ENCODE measurements at regions not wholly inside any gene's neighbourhood (a gene's known extent, or its start where the extent isn't known, plus 50 kb on each side); places are given as distances from the start of the nearest gene placed in this dataset.

DNA sequence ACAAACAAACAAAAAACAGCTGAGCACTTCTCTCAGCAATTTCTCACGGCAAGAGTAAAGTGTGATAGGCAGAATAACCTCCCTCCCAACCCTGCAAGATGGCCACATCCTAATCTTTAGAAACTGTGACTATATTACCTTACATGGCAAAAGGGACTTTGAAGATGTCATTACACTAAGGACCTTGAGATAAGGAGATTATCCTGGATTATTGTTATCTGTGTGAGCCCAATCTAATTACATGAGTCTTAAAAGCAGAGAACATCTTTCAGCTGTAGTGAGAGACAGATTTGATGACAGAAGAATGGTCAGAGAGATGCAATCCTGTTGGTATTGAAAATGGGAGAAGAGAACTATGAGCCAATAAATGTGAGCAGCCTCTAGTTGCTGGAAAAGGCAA lies 347.9 kb downstream of the CDH9 start:
- ATAC-seq: no peak
- Histone ChIP-seq H3K27ac (no peak overlapping the region), H3K4me1 (no peaks in the 10 kb centered on the region), H3K4me3 (no peak overlapping the region), H3K36me3 (no peaks in the 10 kb centered on the region), H3K9me3 (no peaks in the 10 kb centered on the region), H3K27me3 (no peaks in the 10 kb centered on the region)
- TF ChIP-seq, protein P1, sequence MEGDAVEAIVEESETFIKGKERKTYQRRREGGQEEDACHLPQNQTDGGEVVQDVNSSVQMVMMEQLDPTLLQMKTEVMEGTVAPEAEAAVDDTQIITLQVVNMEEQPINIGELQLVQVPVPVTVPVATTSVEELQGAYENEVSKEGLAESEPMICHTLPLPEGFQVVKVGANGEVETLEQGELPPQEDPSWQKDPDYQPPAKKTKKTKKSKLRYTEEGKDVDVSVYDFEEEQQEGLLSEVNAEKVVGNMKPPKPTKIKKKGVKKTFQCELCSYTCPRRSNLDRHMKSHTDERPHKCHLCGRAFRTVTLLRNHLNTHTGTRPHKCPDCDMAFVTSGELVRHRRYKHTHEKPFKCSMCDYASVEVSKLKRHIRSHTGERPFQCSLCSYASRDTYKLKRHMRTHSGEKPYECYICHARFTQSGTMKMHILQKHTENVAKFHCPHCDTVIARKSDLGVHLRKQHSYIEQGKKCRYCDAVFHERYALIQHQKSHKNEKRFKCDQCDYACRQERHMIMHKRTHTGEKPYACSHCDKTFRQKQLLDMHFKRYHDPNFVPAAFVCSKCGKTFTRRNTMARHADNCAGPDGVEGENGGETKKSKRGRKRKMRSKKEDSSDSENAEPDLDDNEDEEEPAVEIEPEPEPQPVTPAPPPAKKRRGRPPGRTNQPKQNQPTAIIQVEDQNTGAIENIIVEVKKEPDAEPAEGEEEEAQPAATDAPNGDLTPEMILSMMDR (IDR thresholded peaks at IDR 0.05): no peak
- intact Hi-C loops (cut with DNase I): no loop called here
- no peak for DNase-seq

DNA sequence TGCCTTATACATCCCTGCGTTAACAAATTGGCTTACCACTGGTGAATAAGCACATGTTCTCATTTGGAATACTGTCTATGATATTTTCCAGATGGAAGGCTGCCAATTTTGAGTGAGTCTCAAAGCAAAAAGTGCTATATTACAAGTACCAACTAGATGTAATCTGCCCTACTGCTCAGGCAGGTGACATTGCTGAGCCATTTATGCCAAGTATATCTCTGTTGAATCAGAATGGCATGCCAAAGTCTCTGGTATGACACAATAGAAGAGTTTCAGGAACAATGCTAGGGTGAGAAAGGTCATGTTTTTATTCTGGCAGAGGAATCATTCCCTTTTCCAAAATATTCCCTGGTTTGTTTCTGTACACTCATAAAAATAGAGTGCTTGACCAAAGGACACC lies 356.5 kb downstream of the CDH9 start:
- Histone ChIP-seq H3K4me3 (no peak overlapping the region), H3K27me3 (no peaks in the 10 kb centered on the region), H3K9me3 (peaks cover 0 to 14% of the 10 kb centered on the region in 2 donors), H3K36me3 (no peaks in the 10 kb centered on the region), H3K4me1 (no peaks in the 10 kb centered on the region), H3K27ac (no peak overlapping the region)
- TF ChIP-seq, protein P1 (IDR thresholded peaks at IDR 0.05): no peak
- ATAC-seq (no peak), DNase-seq (no peak)
- intact Hi-C loops (cut with DNase I): no loop called here

DNA sequence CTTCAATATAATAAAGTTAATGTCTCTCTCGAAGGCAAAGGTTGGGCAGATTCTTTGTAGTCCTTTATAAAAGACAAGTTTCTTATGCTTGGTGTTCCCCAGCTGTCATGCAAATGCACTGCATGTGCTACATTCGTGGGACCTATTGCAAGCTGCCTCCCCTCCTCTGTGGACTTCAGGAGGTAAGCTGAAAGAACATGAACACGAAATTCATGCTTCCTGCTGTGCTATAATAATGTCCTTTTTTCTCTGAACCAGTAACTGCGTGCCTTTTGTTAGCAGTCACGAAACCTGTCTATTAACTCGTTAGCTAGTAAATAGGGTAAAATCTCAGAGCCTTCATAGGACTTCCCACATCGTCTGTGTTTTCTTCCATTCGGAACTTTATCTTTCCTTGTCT lies 363.5 kb downstream of the CDH9 start:
- intact Hi-C loops (cut with DNase I): no loop called here

DNA sequence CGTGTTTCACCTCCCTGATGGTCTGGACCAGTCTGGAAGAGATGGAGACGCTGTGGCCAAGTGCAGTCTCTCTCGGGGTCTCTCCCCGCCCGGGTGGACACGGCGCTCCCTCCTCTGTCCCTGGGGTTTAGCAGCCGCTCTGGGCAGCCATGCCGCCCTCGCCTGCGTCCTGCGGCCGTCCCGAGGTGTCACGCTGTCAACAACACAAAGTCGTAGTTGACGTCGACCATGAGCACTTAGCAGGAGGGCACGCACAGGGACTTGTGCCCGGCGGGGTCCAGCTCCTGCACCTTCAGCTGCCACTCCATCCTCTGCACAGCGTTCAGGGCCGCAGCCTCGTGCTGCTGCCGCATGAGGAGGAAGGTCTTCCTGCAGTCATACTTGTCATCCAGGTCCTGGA lies 368.9 kb downstream of the CDH9 start:
- ATAC-seq: no peak
- Histone ChIP-seq H3K27ac (no peak overlapping the region), H3K9me3 (no peaks in the 10 kb centered on the region), H3K36me3 (no peaks in the 10 kb centered on the region), H3K27me3 (no peaks in the 10 kb centered on the region), H3K4me1 (no peaks in the 10 kb centered on the region), H3K4me3 (no peak overlapping the region)
- DNase-seq: peak in 1 of 4 donors; percentile 54
- intact Hi-C loops (cut with DNase I): no loop called here
- TF ChIP-seq, protein P1 (IDR thresholded peaks at IDR 0.05): no peak

More for the DNA sequence above, 363.5 kb downstream of the CDH9 start:
- Histone ChIP-seq H3K4me1 (no peaks in the 10 kb centered on the region), H3K36me3 (no peaks in the 10 kb centered on the region), H3K9me3 (no peaks in the 10 kb centered on the region), H3K27me3 (no peaks in the 10 kb centered on the region), H3K27ac (no peak overlapping the region), H3K4me3 (no peak overlapping the region)
- TF ChIP-seq, protein P1 (IDR thresholded peaks at IDR 0.05): no peak
- DNase-seq (no peak), ATAC-seq (no peak)

- intact Hi-C loops (cut with DNase I): no loop called here
- Histone ChIP-seq H3K4me1 (no peaks in the 10 kb centered on the region), H3K27me3 (no peaks in the 10 kb centered on the region), H3K36me3 (no peaks in the 10 kb centered on the region), H3K4me3 (no peak overlapping the region), H3K9me3 (no peaks in the 10 kb centered on the region), H3K27ac (no peak overlapping the region)
- peak in 1 of 4 donors; percentile 55 for DNase-seq
- no peak for ATAC-seq
- TF ChIP-seq, protein P1 (IDR thresholded peaks at IDR 0.05): no peak
These were observed 369.4 kb downstream of the CDH9 start for GRCh38 chr5:26669031-26669430.

Data from left lung (tissue), 4 donors.